H9 (cell line): ENCODE measurements at regions not wholly inside any gene's neighbourhood (a gene's known extent, or its start where the extent isn't known, plus 50 kb on each side); places are given as distances from the start of the nearest gene placed in this dataset.

Source experiments
- DNase-seq: peaks from one replicate; pipeline ENCODE4 v3.0.0-alpha.2; 2017
- H2AFZ ChIP-seq: one replicate; pipeline ENCODE4 v1.6.1; 2013; ENCODE audit warnings: mild to moderate bottlenecking, low read length, control low read depth, moderate library complexity
- H2AK5ac ChIP-seq: 2 replicates; pipeline ENCODE4 v1.6.1; 2013; ENCODE audit warnings: low read length, control low read depth, mixed read lengths; ENCODE audit not compliant: insufficient read length
- H2BK120ac ChIP-seq: one replicate; pipeline ENCODE4 v1.6.1; 2013; ENCODE audit warnings: low read depth, mild to moderate bottlenecking, low read length, control low read depth, inconsistent platforms; ENCODE audit not compliant: poor library complexity, severe bottlenecking
- H2BK12ac ChIP-seq: 2 replicates; pipeline ENCODE4 v1.6.1; 2013; ENCODE audit warnings: low read length, control low read depth, mixed read lengths, low read depth; ENCODE audit not compliant: insufficient read length
- H2BK15ac ChIP-seq: 2 replicates; pipeline ENCODE4 v1.6.1; 2013; ENCODE audit warnings: low read depth, low read length, control low read depth
- H2BK20ac ChIP-seq: one replicate; pipeline ENCODE4 v1.6.1; 2013; ENCODE audit warnings: low read depth, mild to moderate bottlenecking, low read length, control low read depth, inconsistent platforms; ENCODE audit not compliant: poor library complexity, severe bottlenecking
- H2BK5ac ChIP-seq: 2 replicates; pipeline ENCODE4 v1.6.1; 2013; ENCODE audit warnings: low read length, control low read depth, mixed read lengths; ENCODE audit not compliant: insufficient read length
- H3K14ac ChIP-seq: 2 replicates; pipeline ENCODE4 v1.6.1; 2013; ENCODE audit warnings: low read length, control low read depth; ENCODE audit not compliant: insufficient read depth
- H3K18ac ChIP-seq: 2 replicates; pipeline ENCODE4 v1.6.1; 2013; ENCODE audit warnings: low read depth, mild to moderate bottlenecking, mixed read lengths, low read length, control low read depth; ENCODE audit not compliant: insufficient read length
- H3K23ac ChIP-seq: 2 replicates; pipeline ENCODE4 v1.6.1; 2013; ENCODE audit warnings: low read length, control low read depth, mixed read lengths, low read depth; ENCODE audit not compliant: insufficient read length
- H3K23me2 ChIP-seq: 2 replicates; pipeline ENCODE4 v1.6.1; 2013; ENCODE audit warnings: low read depth, mild to moderate bottlenecking, mixed read lengths, low read length, control low read depth; ENCODE audit not compliant: insufficient read length, poor library complexity, severe bottlenecking
- H3K27ac ChIP-seq: 2 replicates; pipeline ENCODE4 v1.5.1; 2013; ENCODE audit warnings: low read length, control low read depth, mixed read lengths, low read depth; ENCODE audit not compliant: insufficient read length
- H3K27me3 ChIP-seq: 2 replicates; pipeline ENCODE4 v1.6.1; 2013; ENCODE audit warnings: low read length, control low read depth, inconsistent platforms; ENCODE audit not compliant: insufficient read depth
- H3K4ac ChIP-seq: 2 replicates; pipeline ENCODE4 v1.6.1; 2013; ENCODE audit warnings: low read depth, mild to moderate bottlenecking, control low read depth, inconsistent platforms, low read length, moderate library complexity
- H3K4me1 ChIP-seq: 2 replicates; pipeline ENCODE4 v1.6.1; 2013; ENCODE audit warnings: low read length, control low read depth, inconsistent platforms; ENCODE audit not compliant: insufficient read depth
- H3K4me2 ChIP-seq: 2 replicates; pipeline ENCODE4 v1.6.1; 2013; ENCODE audit warnings: low read length, control low read depth, mixed read lengths; ENCODE audit not compliant: insufficient read length, insufficient read depth
- H3K56ac ChIP-seq: 2 replicates; pipeline ENCODE4 v1.6.1; 2013; ENCODE audit warnings: low read depth, mild to moderate bottlenecking, mixed read lengths, low read length, control low read depth; ENCODE audit not compliant: insufficient read length
- H3K79me1 ChIP-seq: 2 replicates; pipeline ENCODE4 v1.6.1; 2013; ENCODE audit warnings: low read depth, mild to moderate bottlenecking, moderate library complexity, low read length, control low read depth, inconsistent platforms; ENCODE audit not compliant: insufficient read depth, poor library complexity, severe bottlenecking
- H3K79me2 ChIP-seq: 2 replicates; pipeline ENCODE4 v1.6.1; 2013; ENCODE audit warnings: low read length, control low read depth, inconsistent platforms; ENCODE audit not compliant: insufficient read depth
- H3K9ac ChIP-seq: 2 replicates; pipeline ENCODE4 v1.6.1; 2013; ENCODE audit warnings: low read length, control low read depth, mixed read lengths; ENCODE audit not compliant: insufficient read length; ENCODE audit errors: extremely low read depth
- H3K9me3 ChIP-seq: one replicate; pipeline ENCODE4 v1.6.1; 2013; ENCODE audit warnings: low read depth, low read length, inconsistent platforms; ENCODE audit not compliant: control insufficient read depth
- H3T11ph ChIP-seq: one replicate; pipeline ENCODE4 v1.6.1; 2013; ENCODE audit warnings: mild to moderate bottlenecking, low read length, control low read depth, inconsistent platforms
- H4K20me1 ChIP-seq: one replicate; pipeline ENCODE4 v1.6.1; 2013; ENCODE audit not compliant: control insufficient read depth, insufficient read length, insufficient read depth
- H4K5ac ChIP-seq: 2 replicates; pipeline ENCODE4 v1.6.1; 2013; ENCODE audit warnings: low read depth, mild to moderate bottlenecking, mixed read lengths, low read length, control low read depth; ENCODE audit not compliant: insufficient read length
- H4K8ac ChIP-seq: replicated peaks from 2 replicates; pipeline ENCODE4 v1.6.1; 2013; ENCODE audit warnings: low read length, control low read depth, mixed read lengths, low read depth; ENCODE audit not compliant: insufficient read length
- H4K91ac ChIP-seq: 2 replicates; pipeline ENCODE4 v1.6.1; 2013; ENCODE audit warnings: low read depth, mild to moderate bottlenecking, moderate library complexity, mixed read lengths, low read length, control low read depth; ENCODE audit not compliant: insufficient read length
- H3K27ac Mint-ChIP-seq, 3 experiments: 2 replicates in 2 of 3; 3 replicates in 1 of 3; pipeline ENCODE4 v1.8.0; 2020 to 2021; ENCODE audit warnings: mixed read lengths in 3 of 3, mild to moderate bottlenecking in 1 of 3, moderate library complexity in 1 of 3
- H3K27me3 Mint-ChIP-seq: 2 replicates; pipeline ENCODE4 v1.8.0; 2021; ENCODE audit warnings: low read depth, mild to moderate bottlenecking, moderate library complexity, mixed read lengths
- H3K36me3 Mint-ChIP-seq, 3 experiments: 2 replicates in 2 of 3; 3 replicates in 1 of 3; pipeline ENCODE4 v1.8.0; 2020 to 2021; ENCODE audit warnings: low read depth in 3 of 3, mixed read lengths in 3 of 3; ENCODE audit not compliant: insufficient read depth in 1 of 3
- H3K4me1 Mint-ChIP-seq, 2 experiments: 2 replicates each; pipeline ENCODE4 v1.8.0; 2020; ENCODE audit warnings: mixed read lengths in 2 of 2
- H3K4me3 Mint-ChIP-seq, 2 experiments: 2 replicates in 1 of 2; 3 replicates in 1 of 2; pipeline ENCODE4 v1.8.0; 2020 to 2021; ENCODE audit warnings: mild to moderate bottlenecking in 2 of 2, mixed read lengths in 2 of 2, moderate library complexity in 1 of 2
- H3K9me3 Mint-ChIP-seq, 2 experiments: 2 replicates in 1 of 2; 3 replicates in 1 of 2; pipeline ENCODE4 v1.8.0; 2020; ENCODE audit warnings: mild to moderate bottlenecking in 2 of 2, mixed read lengths in 2 of 2, moderate library complexity in 1 of 2
- CTCF ChIP-seq: fragments of 200-600 bp; sonication (generic); conservative IDR thresholded peaks from 3 replicates; pipeline ENCODE4 v1.8.0; 2021; ENCODE audit warnings: antibody characterized with exemption, mild to moderate bottlenecking
- WGBS: extraction: QIAGEN DNeasy Blood & Tissue Kit; methylation state at CpG from one replicate; pipeline ENCODE4 v1.1.7; 2013; ENCODE audit warnings: missing lambda C conversion rate, low lambda C conversion rate, mixed read lengths; ENCODE audit not compliant: insufficient read length; ENCODE audit errors: extremely low coverage; 5-methylcytosine and 5-hydroxymethylcytosine counted together

- Histone ChIP-seq H3K4me2 (no peak overlapping the region), H4K20me1 (no peaks in the 10 kb centered on the region), H2BK12ac (no peak overlapping the region), H4K91ac (no peak overlapping the region), H3K9ac (no peak overlapping the region), H3K56ac (no peak overlapping the region), H3T11ph (no peak overlapping the region), H2BK15ac (no peak overlapping the region), H2AFZ (no peak overlapping the region), H3K9me3 (peaks cover 8% of the 10 kb centered on the region), H3K14ac (no peak overlapping the region), H2BK5ac (no peak overlapping the region), H3K27me3 (no peaks in the 10 kb centered on the region), H3K23ac (no peak overlapping the region), H3K23me2 (no peaks in the 10 kb centered on the region), H3K79me1 (no peaks in the 10 kb centered on the region), H2AK5ac (no peak overlapping the region), H3K18ac (no peak overlapping the region), H3K4ac (no peak overlapping the region), H4K5ac (no peak overlapping the region), H3K27ac (no peak overlapping the region), H2BK120ac (no peak overlapping the region), H3K4me1 (no peaks in the 10 kb centered on the region), H2BK20ac (no peak overlapping the region), H4K8ac (no peak overlapping the region), H3K79me2 (no peaks in the 10 kb centered on the region)
- peaks cover 5% of the 10 kb centered on the region for H3K27me3 Mint-ChIP-seq
- WGBS = no CpG with 5 or more reads among the region's 5 CpGs
- H3K9me3 Mint-ChIP-seq = peaks cover 30 to 36% of the 10 kb centered on the region in 2 experiments
- DNase-seq = no peak
- H3K4me1 Mint-ChIP-seq = peaks cover 0 to 3% of the 10 kb centered on the region in 2 experiments; a peak in 2 of 4 replicates
- TF ChIP-seq CTCF = no peak
- no peak overlapping the region for H3K27ac Mint-ChIP-seq
- peaks cover 17 to 38% (median 21%) of the 10 kb centered on the region in 3 experiments for H3K36me3 Mint-ChIP-seq
- no peak overlapping the region for H3K4me3 Mint-ChIP-seq
These were observed 249.0 kb upstream of the SALL1 start for GRCh38 chr16:51399908-51400670.
